ENCODE measurements at regions not wholly inside any gene's neighbourhood (a gene's known extent, or its start where the extent isn't known, plus 50 kb on each side); places are given as distances from the start of the nearest gene placed in this dataset.

DNA sequence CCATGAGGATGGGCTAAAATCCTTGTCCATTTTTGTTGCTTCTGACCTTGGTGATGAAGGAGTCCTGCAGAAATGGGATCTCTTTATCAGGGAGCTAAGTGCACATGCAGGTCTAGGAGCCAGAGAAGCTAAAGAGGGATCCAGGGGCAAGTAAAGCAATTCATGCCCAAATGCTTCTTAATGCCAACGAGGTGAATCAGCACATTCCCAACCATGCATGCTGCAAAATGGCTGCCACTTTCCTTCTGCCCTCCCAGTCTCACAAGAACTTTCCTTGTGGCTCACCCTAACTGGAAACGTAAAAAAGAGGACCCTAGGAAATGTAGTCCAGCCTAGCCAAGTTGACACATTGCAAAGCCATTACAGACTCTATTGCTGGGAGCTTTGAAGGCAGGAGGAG, 298.4 kb downstream of the MAFB start:
- DNase-seq (ENCODE audit: low read depth): no peak

DNA sequence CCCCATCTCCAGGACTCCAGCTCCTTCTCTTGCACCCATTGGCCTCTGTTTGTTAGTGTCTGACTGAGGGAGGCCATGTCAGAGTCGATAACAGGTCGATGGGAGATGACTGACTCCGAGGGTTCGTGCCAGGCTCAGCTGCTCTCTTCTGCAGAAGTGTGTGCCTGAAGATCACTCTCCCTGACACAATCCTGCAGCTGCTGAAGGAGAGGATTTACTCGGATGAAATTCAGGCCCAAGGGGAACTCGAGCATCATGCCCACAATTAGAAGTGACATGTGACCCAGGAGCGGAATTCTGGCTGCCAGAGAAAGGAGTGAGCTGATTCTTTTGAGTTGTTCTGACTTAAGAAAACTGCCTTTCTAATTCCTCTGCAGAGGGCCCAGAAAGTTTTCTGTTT, 318.2 kb downstream of the MAFB start:
- DNase-seq (ENCODE audit: low read depth): no peak

DNA sequence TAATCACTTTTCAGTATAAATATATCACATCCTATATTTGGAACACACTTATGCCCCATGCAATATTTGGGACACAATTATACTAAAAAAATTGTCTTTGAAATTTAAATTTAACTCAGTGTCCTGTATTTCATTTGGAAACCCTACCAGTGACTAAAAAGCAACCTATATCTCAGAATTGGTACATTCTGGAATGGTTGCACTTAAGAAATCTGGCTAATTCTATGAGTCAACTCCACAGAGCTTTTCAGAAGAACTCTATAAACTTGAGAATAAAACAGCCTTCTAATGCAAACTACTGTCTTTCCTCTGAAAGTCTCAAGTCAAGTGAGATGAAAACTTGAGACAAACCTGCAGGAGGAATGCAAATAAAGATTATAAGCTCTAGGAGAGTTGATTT, 320.2 kb downstream of the MAFB start:
- no peak for DNase-seq (ENCODE audit: low read depth)

DNA sequence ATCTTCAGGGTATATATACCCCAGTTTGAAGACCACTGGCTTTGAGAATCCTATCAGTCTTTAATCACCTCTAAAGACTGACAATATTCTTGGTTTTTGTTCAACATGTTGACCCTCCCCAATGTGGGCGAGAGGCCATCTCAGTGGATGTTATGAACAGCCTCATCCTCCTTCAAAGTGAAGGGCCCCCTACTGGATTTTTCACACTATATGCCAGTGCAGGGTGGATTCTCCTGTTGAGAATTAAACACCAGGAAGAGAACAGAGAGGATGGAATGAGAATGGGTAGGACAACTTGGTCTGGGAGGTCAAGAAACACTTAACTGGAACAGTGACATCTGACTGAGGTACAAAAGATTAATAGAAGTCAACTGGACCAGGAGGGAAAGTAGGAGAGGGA, 327.1 kb downstream of the MAFB start:
- no peak for DNase-seq (ENCODE audit: low read depth)

DNA sequence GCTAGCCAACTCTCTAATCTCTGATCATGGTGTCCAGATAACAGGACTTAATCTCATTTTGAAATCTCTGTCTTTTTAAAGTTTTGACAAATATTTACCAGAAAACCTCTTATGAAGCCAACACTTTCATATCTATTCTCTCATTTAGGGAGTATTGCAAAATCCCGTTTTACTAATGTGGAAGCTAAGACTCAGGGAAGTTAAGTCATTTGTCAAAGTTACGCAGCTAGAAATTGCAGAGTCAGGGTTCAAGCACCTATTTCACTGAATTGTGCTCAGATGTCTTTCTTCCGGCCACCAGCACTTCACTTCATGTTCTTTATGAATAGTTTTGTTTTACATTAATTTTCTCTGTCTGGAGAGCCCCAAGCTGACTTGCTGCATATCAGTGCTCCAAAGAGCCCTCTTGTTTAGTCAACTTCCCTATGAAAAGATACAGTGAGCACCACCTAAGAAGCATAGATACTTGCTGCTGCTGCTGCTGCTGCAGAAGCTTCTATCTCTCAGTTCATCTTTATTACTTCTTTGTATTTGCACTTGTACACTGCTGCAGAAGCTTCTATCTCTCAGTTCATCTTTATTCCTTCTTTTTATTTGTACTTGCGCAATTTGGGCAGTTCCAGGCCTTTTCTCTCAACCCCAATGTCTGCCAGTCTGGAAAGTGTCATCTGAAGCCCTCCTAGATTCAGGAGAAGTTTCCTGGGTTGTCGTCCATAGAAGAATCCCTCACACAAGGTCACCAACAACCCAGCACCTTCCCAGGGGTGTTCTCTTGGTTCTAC, 329.7 kb downstream of the MAFB start:
- DNase-seq (ENCODE audit: low read depth): no peak

DNA sequence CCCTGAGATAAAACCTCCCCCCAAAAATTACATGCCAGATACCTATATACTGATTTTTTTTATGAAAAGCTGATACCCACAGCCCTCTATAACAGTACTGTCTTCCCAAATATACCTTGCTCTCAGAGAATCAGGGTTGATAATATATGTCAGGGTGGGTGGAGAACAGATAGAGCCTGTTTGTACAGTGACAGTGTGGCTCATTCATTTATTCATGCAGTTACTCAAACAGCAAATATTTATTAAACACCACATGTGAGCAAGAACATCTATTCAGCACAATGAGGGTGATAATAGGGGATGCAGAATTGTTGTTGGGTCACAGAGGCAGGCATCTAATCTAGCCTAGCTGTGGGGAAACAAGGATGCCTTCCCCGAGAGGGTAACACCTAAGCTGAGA, 334.2 kb downstream of the MAFB start:
- no peak for DNase-seq (ENCODE audit: low read depth)

DNA sequence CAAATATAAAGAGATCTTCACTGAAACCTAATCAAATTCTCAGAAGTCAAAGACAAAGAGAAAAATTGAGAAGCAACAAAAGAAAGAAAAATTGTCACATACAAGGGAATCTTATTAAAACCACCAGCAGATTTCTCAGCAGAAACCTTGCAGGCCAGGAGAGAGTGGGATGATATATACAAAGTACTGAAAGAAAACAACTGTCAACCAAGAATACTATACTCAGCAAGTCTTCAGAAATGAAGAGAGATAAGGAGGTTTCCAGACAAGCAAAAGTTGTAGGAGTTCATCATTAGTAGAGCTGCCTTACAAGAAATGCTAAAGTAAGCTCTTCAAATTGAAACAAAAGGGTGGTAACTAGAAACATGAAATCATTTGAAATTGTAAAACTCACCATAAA, 345.6 kb downstream of the MAFB start:
- no peak for DNase-seq (ENCODE audit: low read depth)

DNA sequence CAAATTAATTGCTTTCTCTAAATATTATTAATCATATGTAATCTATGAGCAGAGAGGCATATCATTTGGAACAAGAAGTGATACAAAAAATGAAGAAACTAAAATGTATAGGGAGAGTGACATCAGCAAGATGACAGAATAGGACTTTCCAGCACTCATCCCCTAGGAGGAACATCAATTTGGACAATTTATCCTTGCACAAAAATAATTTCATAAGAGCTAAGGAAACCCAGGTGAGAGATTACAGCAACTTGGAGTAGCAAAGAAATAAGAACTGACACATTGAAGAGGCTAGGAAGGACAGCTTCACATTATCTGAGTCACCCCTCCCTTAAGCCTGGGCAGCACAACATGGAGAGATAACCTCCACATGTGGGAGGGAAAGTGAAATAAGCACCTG, 347.5 kb downstream of the MAFB start:
- DNase-seq (ENCODE audit: low read depth): no peak

DNA sequence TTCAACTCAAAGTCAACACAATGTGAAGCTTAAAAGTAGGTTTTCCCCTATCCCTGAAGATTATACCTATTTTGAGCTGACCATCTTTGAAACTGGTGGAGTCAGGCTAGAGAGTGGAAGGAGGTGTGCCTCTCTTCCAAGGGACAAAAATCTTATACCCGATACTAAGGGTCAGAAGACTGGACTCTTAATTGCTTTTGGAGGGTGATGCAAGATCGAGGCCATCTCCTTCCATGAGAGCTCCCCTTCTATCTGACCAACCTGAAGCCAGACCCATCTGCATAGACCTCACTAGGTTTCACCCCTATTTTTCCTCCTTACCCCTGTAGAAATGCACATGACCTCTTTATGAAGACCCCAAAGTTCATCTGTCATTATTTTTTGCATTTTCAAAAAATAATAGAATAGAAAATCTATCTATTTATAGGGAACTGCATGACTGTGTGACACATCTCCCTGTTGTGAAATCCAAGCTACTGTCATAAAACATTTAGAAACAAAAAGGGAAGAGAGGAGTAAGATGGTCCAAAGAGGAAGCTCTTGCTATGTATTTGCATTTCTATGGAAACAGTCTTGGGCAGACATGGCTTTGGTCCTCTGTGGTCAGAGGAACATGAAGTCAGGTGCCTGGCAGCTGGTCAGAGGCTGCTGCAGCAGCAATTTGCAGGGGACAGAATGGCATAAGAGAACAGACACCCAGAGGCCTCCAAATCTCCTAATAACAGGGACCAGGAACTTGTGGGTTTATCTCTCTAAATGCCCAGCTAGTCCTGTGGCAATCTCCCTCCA, 349.2 kb downstream of the MAFB start:
- DNase-seq (ENCODE audit: low read depth): no peak

DNA sequence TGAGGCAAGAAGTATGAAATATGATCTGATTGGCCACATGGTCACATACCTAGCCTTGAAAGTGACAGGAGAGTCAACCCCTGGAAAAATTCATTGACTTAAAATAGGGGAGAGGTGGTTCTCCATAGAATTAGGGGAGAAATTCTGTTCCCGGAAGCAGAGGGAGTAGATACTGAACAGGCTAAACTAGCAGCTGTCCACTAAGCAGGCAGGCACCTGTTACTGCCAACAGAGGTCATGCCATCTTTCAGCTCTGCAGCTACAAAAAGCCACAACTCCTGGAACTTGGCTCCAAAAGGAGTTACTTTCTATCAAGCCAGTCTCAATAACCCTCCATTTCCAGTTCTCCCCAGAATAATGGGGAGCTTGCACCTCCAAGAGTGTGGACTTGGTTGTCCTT, 352.5 kb downstream of the MAFB start:
- DNase-seq (ENCODE audit: low read depth): no peak

DNA sequence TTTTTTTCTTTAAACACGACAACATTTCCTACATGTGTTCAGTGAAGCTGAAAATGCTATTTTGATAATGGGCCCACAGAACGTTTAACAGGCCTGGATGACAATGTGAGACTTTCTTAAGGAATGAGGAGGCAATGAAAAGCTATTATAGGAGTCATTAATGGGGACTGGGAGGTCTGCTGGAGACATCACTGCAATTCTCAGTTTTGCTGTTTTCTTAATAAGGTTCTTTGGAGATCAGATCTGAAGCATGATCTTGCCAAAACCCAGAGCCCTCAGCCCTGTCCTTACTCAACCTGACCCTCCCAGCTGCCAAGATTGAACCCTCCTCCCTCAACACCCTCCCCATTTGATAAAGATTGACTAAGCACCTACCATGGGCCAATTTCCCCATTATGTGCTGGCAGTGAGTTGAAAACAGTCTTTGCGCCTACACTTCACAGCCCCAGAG, 353.1 kb downstream of the MAFB start:
- no peak for DNase-seq (ENCODE audit: low read depth)

DNA sequence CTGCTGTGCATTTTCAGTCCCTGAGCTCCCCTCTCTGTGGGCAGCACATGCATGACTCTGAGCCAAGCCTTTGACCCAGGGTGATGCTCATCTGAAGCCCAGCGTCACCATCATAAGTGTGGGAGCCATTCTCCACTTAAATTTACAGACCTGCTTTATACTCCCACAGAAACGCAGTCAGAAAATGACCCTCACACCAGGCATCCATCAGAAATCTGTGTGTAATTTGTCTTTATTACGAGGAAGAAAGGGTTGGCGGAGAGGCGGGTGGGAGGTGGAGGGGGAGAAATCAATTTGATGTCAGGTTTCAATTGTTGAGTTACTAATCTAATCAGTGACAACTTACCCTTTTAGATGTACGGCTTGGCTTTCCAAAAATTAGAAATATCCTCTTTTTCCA, 353.6 kb downstream of the MAFB start:
- no peak for DNase-seq (ENCODE audit: low read depth)

DNA sequence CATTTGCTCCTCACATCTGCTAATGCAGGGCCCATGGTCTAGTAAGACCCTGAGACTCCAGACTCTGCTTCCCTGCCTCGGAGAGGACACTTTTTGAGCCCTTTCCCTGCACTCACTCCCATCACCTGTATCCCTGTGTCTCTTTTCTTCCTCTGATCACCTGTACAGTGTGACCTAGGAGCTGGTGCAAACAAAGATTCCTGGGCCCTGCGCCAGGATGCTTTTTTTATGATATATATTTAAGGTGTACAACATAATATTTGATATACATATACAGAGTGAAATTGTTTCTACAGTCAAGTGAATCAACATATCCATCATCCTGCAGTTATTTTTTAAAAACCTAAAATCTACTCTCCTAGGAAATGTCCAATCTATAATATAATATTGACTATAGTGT, 355.4 kb downstream of the MAFB start:
- DNase-seq (ENCODE audit: low read depth): no peak

DNA sequence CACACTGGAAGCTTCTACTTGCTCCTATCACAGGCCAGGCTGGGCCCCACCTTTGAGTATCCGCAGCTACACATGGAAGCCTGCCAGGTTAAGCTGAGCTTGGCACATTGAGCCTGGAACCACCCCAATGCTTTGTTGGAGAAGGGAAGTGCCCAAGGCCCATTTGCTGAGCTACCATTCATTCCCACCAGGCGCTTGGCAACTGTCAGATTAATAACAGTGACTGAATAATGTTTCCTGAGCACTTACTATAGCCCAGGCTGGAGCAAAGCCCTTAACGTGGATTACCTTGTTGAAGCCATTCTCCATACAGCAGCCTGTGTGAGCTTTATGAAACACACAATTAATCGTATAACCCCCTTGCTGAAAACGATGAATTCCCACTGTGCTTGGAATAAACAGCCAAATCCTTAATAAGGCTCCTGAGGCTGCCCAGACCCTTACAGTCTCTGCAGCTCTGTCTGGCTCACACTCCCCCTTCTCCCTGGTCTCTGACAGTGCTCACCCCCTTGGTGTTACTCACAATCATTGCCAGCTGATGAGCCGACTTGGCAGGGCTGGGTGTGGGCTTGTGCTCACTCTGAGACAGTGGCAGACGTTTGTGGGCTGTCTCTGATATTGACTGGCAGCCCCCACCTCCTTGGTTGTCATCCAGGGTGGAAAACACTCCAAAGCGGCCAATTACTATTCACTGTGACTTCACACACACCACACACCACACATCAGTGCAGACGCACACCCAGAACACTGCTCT, 357.1 kb downstream of the MAFB start:
- no peak for DNase-seq (ENCODE audit: low read depth)

DNA sequence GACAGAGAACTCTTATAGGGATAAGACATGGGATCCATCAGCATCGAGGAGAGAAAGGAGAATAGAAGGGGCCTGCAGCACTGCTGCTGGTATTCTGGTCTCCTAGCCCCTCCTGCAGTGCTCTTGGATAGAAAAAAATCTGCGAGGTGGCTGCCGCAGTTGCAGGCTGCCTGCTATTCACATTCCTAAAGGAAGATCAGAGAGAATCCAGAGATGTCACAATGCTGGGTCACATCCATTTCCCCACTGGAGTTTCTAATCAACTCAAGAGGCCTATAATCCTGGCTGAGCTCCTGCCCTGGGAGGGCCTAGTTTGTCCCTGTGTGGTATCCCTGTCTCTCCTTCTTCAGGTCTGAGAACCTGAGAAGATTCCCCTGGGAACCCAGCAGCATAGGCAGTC, 357.8 kb downstream of the MAFB start:
- DNase-seq (ENCODE audit: low read depth): no peak

DNA sequence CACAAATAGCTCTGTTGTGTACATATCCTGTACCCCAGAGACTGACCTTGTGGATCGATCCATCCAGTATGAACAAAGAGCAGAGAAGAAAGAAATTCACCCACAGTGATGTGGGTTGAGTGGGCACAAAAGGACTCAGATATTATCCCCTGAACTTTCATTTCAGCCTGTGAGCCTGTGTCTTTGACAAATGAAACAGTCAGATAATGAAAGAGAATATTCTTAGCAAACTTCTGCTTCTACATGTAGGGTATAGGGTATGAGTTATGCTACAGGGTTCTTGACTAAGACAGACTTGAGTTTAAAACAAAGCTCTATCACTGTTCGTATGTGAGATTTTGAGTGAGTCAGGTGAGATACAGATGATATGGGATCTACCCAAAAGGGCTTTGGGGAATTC, 359.7 kb downstream of the MAFB start:
- DNase-seq (ENCODE audit: low read depth): no peak

DNA sequence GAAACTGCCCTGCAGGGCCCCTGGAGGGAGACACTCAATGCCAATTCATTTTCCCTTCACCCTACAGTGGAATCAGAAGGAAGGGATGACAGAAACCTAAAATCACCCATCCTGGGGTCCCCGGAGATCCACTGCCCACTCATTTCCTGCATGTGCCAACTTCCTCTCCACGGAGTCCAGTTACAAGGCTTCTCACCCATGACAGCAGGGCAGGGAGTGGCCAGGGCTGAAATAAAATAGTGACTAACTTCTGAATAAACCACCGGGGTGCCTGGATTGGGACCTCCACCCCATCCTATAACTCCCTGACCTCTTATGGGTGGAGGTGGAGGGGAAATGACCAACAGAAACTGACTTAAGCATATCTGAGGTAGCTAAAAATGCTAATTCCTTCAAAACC, 362.3 kb downstream of the MAFB start:
- no peak for DNase-seq (ENCODE audit: low read depth)

DNA sequence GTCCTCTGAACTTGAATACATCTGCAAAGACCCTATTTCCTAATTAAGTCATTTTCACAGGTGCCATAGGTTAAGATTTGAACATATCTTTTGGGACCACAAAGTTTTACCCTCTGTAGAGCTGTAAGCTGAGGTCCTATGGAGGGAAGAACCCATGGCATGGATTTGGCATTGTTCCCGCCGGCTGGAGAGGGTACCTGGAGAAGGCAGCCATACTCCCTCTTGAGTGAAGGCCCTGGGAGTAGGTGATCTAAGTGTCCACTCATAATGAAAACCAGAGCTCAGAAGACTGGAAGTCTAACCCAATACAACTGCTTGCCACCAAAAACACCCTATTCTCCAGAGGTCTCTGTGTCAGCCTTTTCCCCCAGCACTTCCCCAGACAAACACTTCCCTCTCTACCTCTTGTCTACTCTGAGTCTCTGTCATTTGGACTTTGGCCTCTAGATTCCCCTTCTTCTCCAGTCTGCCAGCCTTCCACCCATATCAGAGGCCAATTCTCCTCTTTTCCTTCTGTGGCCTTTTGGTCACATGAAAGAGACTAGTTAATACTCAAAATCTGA, 363.9 kb downstream of the MAFB start:
- DNase-seq (ENCODE audit: low read depth): no peak

DNA sequence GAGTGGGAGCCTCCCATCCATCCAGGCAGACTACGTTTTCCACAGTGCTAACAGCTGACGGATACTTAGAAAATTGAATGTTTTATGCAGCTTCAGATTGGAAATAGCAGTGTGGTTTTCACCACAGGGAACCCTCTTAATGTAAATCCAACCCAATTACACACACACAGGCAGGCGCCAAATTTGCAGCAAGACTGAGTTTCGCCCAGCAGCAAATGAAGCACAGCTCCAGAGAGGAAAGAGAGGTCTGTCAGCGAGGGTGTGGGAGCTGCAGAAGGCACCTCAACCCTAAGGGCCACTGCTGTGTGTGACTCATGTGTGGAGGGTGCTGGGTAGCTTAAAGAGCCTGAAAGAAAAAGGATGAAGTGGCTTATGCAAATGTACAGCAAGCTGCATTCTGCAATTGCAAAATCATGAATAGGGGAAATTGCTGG, 365.7 kb downstream of the MAFB start:
- no peak for DNase-seq (ENCODE audit: low read depth)

DNA sequence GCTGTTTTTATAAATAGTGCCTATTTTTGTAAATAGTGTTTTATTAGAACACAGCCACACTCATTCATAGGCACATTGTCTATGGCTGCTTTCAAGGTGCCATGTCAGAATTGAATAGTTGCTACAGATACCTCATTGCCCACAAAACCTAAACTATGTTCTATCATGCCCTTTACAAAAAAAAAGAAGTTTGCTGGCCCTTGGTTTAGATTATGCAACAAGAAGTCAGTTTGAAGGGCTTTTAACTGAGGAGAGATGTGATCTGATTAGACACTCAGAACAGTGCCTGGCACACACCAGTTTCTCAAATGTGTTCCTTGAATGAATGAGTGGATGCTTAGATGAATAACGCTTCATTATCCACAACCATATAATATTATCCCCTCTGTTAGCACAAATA, 366.1 kb downstream of the MAFB start:
- no peak for DNase-seq (ENCODE audit: low read depth)

DNA sequence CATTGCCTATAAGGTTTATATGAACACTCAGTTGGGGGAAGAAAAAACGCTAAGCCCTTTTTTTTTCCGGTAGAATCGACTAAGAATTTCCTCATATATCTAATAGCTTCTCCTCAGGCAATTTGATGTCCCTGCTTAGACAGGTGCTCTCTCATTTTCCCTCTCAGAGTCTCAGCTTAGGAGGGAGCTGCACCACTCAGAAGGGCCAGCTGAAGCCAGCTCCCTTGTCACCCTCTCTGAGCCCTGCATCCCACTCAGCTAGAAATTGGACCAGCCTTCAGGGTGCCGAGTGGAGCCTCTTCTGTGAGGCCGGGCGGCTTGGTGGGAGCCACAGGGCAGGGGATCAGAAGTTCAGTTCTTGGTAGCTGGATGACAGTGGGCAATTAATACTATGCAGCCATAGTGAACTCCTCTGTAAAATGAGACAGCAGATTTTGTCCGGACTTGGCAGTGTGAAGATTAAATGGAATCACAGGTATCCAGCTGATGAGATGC, 368.5 kb downstream of the MAFB start:
- no peak for DNase-seq (ENCODE audit: low read depth)

DNA sequence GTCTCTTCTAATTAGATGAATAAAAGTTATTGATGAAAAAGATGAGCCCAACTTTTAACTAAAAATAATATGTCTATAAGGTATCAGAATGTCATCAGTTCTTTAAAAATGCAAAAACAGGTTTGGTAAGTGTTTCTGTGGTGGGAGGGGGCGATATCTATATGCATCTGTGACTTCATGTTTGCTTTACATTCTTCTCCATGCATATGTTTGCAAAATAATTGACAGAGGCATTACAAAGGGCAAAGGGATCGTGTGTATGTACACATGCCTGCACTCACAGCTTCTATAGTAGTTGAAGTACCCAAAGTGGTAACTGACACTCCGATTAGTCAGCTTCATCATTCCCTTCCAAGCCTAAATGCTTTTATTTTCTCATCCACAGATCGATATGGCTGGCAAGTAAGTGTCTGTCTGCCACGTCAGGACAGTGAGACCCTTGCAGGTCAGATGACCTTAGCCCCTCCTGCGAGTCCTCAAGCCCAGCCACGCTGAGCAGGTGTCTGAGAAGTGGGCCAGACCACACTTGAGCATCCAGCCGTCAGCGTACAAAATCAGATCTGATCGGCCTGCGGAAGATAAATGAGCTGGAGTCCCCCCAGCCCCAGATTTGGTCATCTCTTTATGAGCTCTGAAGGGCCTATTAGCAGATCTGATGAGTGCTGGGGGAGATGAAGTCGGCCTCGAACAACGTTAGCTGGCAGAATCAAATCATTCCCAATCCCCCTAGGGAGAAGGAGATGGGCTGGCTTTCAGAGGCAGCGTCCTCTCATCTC, 369.1 kb downstream of the MAFB start:
- DNase-seq (ENCODE audit: low read depth): no peak

Measured in activated T-helper 9 cell treated with anti-CD3 and anti-CD28 coated beads, Interleukin-2, amount 50 U/mL, for 16 hours (primary cell).